SKM-1 (cell line): ENCODE measurements at regions not wholly inside any gene's neighbourhood (a gene's known extent, or its start where the extent isn't known, plus 50 kb on each side); places are given as distances from the start of the nearest gene placed in this dataset.
"Not testable (repeated sequence)": the region's sequence is repeated elsewhere in the genome, so short reads cannot be mapped to it uniquely, and the experiment has no call there.

Experiments
- DNase-seq: peaks from one replicate; lab custom pipeline; 2025; ENCODE audit not compliant: unreplicated experiment; lab: John Stamatoyannopoulos, UW

GRCh38 chr1:64358692-64359091 is 111.2 kb upstream of the CACHD1 start:
- no peak for DNase-seq

GRCh38 chr1:64361974-64362373 is 108.0 kb upstream of the CACHD1 start:
- no peak for DNase-seq

- DNase-seq: no peak
These were observed 106.8 kb upstream of the CACHD1 start for GRCh38 chr1:64363111-64363510.

- DNase-seq: no peak
These were observed 106.3 kb upstream of the CACHD1 start for GRCh38 chr1:64363616-64364015.

- DNase-seq: no peak
These were observed 103.1 kb upstream of the CACHD1 start for GRCh38 chr1:64366821-64367220.

GRCh38 chr1:64368344-64368743 is 101.6 kb upstream of the CACHD1 start:
- no peak for DNase-seq

GRCh38 chr1:64378826-64379225 is 91.1 kb upstream of the CACHD1 start:
- no peak for DNase-seq

GRCh38 chr1:64387389-64388285 is 82.3 kb upstream of the CACHD1 start:
- no peak for DNase-seq

GRCh38 chr1:64388336-64388735 is 81.6 kb upstream of the CACHD1 start:
- DNase-seq: no peak

GRCh38 chr1:64392109-64392508 is 77.8 kb upstream of the CACHD1 start:
- DNase-seq: no peak

GRCh38 chr1:64393790-64394189 is 76.1 kb upstream of the CACHD1 start:
- no peak for DNase-seq

- no peak for DNase-seq
These were observed 73.1 kb upstream of the CACHD1 start for GRCh38 chr1:64396817-64397216.

GRCh38 chr1:64397541-64397940 is 72.4 kb upstream of the CACHD1 start:
- no peak for DNase-seq

- DNase-seq: no peak
These were observed 71.0 kb upstream of the CACHD1 start for GRCh38 chr1:64398936-64399335.

- no peak for DNase-seq
These were observed 68.6 kb upstream of the CACHD1 start for GRCh38 chr1:64401285-64401684.

- DNase-seq: no peak
These were observed 66.6 kb upstream of the CACHD1 start for GRCh38 chr1:64403331-64403730.

- DNase-seq: no peak
These were observed 65.7 kb upstream of the CACHD1 start for GRCh38 chr1:64404202-64404601.

GRCh38 chr1:64405833-64406232 is 64.1 kb upstream of the CACHD1 start:
- no peak for DNase-seq

- no peak for DNase-seq
These were observed 59.7 kb upstream of the CACHD1 start for GRCh38 chr1:64410217-64410616.

GRCh38 chr1:64414855-64415546 is 54.9 kb upstream of the CACHD1 start:
- DNase-seq: not testable (repeated sequence)

- no peak for DNase-seq
These were observed 52.1 kb upstream of the CACHD1 start for GRCh38 chr1:64417803-64418202.
